ENCODE measurements at regions not wholly inside any gene's neighbourhood (a gene's known extent, or its start where the extent isn't known, plus 50 kb on each side); places are given as distances from the start of the nearest gene placed in this dataset.

DNA sequence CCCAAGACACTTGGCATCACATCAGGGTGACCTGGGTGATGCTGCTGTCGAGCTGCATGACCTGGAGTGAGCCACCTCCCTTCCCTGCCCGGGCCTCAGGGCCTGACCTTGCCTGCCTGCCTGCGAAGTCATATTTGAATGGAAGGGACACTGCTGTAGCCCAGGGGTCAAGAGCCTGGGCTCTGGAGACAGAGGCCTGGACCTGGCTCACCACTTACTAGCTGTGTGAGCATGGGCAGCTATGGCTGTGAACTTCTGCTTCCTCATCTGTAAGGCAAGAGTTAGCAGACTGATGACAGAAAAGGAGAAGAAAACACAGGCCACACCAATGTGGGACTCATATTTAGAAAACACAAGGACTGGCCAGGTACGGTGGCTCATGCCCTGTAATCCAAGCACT is 118.7 kb downstream of the ZFP36L2 start:
- no peak for DNase-seq (ENCODE audit: low read depth)

DNA sequence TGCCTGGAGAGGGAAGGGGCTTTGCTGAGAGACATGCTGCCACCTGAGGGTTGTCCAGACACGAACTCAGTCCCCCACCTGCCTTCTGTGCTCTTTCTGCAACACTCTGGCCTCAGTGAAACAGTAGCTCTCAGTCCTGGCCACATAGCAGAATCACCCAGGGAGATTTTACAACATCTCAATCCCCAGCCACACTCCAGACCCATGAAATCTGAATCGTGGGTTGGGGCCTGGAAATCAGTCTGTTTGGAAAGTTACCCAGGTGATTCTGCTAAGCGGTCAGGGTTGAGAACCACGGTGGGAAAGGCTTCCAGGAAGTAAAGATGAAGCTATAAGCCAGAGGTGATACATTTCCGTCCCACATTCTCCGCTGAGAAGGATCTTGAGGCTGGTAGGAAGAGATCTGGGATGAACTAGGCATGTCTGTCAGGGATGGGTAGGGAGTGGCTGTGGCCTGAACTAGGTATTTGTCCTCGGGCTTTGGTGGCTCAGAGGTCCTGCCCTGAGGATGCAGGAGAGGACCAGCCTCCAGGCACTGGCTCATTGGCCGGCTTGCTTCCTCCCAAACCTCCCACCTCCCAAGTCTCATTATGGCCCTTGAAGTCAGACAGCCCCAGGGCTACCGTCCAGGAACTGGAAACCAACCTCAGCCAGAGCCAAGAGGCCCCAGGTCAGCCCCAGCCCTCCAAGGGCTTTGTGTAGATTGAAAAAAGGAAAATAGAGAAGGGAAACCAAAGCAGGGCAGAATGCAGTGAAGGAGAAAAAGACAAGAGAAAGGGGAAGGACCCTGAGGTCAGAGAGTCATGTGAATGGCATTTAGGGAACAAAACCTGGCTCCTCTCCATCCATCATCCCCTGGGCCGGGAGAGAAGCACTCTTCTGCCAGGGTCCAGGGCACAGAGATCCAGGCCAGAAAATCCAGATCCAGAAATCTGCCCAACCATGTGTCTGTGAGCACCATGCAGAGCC is 119.6 kb downstream of the ZFP36L2 start:
- no peak for DNase-seq (ENCODE audit: low read depth)

DNA sequence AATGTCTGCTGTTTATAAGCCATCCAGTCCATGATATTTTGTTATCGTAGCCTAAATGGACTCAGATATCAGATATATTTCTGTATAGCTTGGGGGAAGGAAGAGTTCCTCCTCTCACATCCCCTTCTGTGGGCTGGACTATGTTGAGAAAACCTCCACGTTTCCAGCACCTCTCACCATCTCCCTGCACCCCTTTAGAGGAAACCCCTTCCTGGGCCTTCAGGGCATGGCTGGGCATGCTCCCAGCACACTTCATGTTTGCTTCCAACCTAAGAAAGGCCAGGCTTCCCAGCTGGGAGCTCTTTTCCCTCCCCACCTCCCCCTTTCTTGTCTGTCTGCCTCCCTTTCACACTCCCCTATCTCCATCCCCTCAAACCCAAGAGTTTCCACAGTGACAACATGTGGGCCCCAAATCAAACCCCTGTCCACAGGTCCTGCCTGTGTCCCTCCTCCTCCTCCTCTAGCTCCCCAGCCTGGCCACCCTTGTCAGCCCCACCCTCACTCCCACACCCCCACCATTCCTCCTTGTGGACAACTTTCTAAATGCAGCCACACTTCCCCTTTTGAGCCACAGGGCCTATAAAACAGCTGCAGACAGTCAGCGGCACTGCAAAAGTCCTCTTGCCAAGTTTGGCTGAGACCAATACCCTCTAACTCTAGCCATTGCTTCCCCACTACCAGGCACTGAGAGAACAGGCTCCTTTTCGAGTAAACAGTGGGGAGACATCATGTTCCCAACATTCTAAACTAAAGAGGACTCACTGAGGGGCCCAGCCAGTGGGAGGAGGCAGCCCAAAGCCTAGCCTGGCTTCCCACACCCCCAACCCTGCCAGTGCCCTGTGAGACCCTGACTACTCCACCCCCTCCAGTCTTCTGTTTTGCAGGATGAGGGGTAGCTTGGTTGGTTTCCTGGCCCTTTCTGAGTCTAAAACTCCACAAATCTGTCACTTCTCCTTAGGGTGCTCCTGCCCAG is 120.5 kb downstream of the ZFP36L2 start:
- DNase-seq (ENCODE audit: low read depth), result no peak

DNA sequence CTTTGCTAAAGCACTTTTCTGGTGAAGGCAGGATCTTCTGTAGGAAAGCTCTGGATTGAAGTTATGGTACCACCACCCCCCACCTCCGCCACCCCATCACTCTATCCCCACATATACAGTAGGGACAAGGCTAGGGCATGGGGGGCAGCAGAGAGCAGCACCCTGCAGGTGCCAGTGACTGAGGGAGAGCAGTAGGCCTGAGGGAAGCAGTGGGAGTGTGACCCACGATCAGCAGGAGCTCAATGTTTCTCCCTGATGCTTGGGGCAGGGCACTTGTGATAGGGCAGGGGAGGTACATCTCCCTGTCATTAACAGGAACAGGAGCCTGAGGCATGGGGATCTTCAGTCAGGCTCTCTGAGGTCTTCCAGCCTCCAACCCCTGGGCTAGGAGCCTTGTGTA is 121.6 kb downstream of the ZFP36L2 start:
- DNase-seq (ENCODE audit: low read depth), result no peak

DNA sequence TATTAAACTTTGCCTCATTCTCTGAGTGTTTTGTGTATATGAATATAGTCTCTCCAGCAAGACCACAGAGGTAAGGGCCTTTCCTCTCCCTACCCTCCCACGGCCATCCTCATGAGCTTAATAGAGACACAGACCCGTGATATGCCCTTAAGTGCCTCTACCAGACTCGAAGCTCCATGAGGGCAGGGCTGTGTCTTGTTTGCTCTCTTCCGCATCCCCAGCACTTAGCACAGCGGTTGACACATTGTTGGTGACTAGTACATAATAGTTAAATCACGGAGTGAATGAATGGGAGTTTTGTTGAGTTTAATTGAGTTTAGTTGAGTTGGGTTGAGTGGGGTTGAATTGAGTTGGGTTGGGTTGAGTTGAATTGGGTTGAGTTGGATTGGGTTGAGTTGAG is 122.3 kb downstream of the ZFP36L2 start:
- DNase-seq (ENCODE audit: low read depth), result no peak

DNA sequence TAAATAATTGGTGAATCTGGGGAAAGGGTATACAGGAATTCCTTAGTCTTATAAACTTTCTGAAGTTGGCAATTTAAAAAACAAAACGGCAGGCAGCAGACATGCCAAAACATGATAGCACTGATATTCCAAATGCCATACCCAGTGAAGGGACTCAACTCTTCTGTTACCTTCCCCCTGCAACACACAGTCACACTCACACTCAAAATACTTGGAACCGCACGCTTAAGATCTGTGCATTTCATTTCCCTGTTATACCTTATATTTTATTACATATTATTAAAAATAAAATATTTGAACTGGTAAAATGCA is 123.4 kb downstream of the ZFP36L2 start:
- DNase-seq (ENCODE audit: low read depth), result no peak

DNA sequence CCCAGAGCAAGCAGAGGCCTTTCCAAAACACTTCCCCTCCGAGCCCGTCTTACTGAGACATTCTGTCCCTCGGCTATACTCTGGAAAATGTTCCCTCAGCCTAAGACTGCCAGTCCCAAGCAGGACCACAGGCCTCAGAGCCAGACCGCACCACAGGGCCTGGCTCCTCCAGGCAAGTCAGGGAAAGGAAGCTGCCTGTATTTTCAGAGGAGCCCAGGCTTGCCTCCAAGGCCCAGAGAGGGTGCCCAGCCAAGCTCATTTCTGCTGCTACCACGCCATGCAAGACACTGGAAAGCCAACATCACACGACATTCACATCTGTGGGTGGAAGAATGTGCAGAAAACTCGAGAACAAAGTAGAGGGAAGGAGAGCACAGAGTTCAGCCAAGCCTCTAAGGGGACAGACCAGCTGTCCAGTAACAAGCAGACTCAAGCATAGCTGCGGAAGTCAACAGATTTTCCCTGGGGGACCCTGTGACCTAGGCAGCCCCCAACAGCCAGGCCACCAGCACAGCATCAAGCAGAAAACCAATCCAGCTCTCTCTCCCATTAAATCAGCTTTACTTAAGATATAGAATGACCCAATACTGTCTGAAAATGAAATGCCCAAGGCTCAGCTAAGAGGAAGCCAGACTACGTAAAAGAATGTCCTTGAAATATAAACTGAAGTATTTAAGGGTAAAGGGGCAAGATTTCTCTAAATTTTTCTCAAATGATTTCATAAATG is 123.9 kb downstream of the ZFP36L2 start:
- no peak for DNase-seq (ENCODE audit: low read depth)

DNA sequence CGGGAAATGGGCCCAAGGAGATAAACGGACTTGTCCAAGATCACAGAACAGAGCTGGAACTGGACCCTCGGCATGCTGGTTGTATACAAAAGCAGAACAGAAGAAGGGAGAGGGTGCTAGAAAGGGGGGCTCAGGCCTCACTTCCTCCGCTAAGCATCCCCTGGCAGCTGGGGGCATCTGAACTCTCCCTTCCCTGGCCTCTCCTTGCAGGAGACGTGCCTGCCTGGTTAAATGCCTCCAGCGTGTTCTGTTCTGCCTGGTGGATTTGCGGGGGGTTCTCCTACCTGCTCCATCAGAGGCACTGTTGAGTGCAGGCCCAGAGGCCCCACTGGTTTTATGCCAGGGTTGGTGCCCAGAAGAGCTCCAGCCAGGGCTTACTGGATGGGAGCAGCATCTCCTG is 124.7 kb downstream of the ZFP36L2 start:
- DNase-seq (ENCODE audit: low read depth), result no peak

DNA sequence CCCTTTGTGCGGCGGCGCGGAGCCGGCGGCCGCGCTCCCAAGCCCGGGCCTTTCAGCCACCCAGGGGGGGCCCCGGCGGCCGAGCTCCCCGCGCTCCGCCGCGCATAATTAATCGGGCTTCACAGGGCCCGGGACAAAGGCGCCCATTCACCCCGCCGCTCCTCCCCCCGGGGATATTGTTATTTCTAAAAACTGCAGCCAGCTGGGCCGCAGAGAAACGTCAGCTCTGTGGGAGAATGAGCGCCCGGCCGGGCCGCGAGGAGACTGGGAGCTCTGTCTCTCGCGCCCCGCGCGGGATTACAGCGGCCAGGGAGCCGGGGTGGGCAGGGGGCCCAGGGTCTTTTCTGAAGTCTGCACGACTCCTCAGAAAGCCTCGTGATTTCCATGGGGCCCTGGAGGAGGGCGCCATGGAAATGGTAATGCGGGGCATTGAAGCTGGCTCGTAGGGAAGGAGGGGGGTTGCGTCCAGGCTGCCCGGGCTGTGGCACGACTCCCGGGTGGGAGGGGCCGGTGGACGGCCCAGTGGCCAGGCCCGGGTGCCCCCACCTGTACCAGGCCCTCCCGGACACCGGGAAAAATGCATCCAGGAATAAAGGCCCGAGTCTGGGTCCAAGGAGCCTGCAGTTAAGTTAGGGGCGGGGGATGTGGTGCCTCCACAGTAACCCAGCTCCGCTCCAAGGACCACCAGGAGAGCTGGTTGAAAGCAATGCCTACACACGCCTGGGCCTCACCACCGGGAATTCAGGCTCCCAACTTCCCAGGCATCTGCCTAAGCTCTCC is 125.3 kb downstream of the ZFP36L2 start:
- no peak for DNase-seq (ENCODE audit: low read depth)

DNA sequence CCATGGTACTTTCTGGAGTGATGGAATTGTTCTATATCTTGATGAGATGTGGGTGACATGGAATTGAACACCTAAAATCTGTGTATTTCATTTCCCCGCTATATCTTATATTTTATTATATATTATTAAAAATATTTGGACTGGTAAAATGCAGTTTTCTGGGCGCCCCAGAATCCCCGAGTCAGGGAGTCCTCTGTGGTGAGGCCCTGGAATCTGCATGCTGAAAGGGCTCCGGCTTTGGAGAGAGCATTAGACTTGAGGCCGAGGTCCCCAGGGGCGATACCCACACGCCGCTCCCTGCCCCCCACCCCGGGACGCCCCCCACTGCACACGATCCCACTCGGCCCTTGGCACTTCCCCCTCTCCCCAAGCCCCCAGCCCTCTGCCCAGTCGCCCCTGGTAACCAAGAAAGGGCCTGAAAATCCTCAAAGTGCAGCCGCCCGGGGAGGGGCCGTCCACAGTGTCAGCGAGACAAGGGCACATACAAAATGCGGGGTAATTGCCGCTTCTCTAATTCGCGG is 126.0 kb downstream of the ZFP36L2 start:
- DNase-seq (ENCODE audit: low read depth), result no peak

DNA sequence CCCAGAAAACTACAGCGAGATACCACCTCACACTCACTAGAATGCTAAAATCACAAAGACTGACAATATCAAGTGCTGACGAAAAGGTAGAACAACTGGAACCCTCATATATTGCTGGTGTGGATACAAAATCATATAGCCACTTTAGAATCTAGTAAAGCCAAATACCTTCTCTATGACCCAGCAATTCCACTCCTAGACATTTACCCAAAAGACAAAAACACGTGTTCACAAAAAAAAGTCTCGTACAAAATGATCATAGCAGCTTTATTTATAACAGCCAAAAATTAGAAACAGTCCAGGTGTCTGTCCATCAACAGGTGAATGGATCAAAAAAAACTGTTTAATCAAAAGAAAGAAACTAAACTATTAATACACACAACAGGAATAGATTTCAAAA is 126.6 kb downstream of the ZFP36L2 start:
- no peak for DNase-seq (ENCODE audit: low read depth)

DNA sequence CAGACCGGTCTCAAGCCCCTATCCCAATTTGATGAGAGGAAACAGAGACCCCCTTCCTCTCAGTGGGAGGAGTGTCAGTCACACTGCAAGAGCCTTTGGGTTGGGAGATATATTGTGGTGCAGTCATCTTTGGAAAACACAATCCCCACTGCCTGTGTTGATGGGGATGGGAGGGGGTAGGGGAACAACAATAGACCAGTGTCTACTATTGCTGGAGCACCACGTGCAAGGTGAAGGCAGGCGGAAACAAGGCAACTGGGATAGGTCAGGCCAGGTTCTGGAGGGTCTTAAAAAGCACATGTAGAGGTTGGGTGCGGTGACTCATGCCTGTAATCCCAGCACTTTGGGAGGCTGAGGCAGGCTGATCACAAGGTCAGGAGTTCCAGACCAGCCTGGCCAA is 127.9 kb downstream of the ZFP36L2 start:
- DNase-seq (ENCODE audit: low read depth), result no peak

DNA sequence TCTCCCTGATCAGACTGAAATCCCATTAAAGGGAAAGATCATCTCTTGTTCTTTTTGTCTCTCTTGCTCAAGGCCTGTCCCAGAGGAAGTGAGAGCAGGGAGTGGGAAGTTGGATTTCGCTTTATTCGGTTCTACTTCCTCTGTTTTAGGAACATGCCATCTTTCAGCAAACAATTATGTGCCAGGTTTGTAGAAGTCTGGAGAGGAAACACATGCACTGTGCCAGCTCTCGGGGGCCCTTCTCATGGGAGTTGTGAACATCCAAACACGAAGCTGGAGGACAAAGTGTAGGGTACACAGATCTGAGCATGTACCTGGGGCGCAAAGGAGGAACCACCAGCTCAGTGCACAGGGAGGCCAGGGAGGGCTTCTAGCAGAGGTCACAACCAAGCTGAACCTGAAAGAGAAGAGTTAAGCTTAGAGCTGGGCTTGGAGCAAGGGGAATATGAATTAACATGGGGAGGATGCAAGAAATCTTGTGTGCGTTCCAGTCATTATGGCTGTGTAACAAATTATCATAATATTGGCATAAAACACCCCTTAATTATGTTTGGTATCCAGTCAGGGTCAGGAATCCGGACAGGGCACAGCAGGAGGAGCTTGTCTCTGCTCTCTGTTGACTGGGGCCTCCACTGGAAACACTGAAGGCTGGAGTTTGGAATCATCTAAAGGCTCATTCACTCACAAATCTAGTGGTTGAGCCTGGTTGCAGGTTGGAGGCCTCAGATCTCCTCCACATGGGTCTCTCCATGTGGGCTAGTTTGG is 128.6 kb downstream of the ZFP36L2 start:
- no peak for DNase-seq (ENCODE audit: low read depth)

DNA sequence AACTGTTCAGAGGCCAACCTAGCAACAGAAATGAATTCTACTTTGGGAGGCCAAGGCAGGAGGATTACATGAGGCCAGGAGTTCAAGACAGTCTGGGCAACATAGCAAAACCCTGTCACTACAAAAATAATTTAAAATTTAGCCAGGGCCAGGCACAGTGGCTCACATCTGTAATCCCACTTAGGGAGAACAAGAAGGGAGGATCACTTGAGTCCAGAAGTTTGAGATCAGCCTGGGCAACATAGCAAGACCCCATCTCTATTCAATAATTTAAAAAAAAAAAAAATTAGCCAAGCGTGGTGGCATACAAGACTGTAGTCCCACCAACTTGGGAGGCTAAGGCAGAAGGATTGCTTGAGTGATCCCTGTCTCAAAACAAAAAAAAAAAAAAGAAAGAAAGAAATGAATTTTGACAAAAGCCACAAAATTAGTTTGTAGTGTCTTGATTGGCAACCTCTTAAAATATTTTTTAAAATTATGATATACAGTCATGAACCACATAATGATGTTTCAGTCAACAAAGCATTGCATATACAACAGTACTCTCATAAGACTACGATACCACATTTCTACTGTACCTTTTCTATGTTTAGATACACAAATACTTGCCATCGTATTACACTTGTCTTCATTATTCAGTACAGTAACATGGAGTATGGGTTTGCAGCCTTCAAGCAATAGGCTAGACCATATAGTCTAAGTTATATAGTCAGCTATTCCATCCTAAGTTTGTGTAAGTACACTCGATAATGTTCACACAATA is 130.7 kb downstream of the ZFP36L2 start:
- no peak for DNase-seq (ENCODE audit: low read depth)

DNA sequence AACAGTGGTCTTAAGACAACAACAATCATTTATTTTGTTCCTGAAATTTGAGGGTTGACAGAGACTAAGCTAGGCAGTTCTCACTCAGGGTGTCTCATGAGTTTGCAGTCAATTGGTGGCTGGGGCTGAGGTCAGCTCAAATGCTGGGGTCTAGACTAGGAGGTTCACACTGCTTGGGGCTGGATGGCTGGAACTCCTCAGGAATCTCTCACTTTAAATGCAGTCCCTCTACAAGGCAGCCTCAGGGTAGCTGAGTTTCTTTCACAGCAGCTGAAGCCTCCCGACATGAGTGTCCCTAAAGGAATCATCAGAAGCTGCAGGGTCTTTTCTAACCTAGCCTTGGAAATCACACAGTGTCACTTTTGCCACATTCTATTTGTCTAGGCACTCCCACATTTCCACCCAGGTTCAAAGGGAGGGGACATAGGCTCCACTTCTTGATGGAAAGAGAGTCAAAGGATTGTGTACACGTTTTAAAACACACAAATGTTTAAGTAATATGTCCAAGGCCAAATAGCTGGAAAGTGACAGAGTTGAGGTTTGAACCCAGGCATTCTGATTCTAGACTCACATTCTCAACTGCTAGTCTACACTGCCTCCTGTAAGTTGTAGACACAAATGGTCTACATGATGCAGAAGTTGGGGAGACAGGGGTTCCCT is 133.8 kb downstream of the ZFP36L2 start:
- DNase-seq (ENCODE audit: low read depth), result no peak

DNA sequence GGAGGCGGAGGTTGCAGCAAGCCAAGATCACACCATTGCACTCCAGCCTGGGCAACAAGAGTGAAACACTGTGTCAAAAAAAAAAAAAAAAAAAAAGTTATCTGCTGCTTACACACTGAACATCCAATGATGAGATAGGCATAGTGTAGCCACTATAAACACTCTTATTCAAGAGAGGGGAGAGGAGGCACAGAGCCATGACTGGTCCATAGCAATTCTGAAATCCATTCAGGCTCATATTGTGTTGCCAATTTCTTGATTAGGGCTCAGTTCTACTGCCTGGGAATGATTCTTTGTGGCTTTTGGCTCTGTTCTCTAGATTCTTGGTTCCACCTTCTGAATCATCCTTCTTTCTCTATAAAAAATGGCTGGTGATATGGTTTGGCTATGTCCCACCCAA is 136.1 kb downstream of the ZFP36L2 start:
- DNase-seq (ENCODE audit: low read depth), result no peak

DNA sequence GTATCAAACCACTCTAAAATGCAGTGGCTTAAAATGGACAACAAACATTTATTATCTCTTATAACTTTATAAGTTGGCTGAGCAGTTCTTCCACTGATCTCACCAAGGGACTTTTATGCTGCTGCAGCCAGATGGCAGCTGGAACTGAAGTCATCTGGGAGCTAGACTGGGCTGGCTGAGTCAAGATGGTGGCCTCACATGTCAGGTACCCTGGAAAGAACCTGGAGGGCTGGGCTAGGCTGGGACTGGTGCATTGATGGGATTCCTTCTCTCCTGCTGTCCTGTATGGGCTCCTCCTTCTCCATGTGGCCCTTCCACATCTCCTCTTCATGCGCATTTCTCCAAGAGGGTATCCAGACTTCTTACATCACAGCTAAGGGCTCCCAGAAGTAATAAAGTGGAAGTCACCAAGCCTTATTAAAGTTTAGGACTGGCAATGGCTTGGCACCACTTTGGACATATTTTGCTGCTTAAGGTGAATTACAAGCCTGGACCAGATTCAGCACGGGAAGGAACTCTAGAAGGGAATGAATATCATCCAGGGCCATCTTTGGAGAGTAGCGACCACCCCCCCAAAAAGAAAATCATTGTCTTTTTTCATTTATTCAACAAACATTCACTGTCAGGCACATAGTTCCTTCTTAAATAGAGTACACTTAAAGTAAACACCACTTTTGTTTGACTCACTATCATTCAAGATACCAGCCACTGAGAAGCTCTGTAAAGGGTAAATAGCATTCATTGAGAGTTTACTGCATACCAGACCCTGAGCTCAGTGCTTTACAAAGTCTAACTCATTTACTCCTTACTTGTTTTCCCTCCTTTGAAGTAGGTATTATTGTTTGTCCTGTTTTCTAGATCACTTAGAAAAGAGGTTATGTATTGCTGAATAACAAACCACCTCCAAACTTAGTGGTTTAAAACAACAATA is 138.0 kb downstream of the ZFP36L2 start:
- peak; percentile 78 for DNase-seq (ENCODE audit: low read depth)

DNA sequence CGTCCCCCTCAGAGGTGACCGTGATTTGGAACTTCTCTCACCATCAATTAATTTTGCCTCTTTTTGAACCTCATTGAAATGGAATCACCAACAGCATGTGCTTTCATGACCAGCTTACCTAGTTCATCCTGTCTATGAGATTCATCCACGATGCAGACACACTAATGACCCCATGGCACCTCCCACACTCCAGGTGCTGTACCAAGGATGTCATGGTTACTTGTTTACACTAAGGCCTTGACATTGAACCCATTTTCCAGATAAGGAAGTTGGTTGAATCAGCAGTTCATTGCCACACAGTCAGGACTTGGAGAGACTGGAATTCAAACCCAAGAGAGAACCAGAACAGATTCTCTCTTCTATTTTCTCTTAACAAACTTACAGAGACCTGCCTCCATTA is 139.0 kb downstream of the ZFP36L2 start:
- DNase-seq (ENCODE audit: low read depth), result no peak
